Colonic mucosa (tissue), 4 donors: ENCODE measurements at regions not wholly inside any gene's neighbourhood (a gene's known extent, or its start where the extent isn't known, plus 50 kb on each side); places are given as distances from the start of the nearest gene placed in this dataset.

Experiments used
- DNase-seq: peaks from one replicate; pipeline ENCODE4 v3.0.0-alpha.2; 2020
- H3K27ac ChIP-seq: fragments of 200-600 bp; one replicate; pipeline ENCODE4 v1.8.0; 2021
- H3K27me3 ChIP-seq: fragments of 200-600 bp; one replicate; pipeline ENCODE4 v1.8.0; 2021
- H3K36me3 ChIP-seq: fragments of 200-600 bp; one replicate; pipeline ENCODE4 v1.8.0; 2021
- H3K4me1 ChIP-seq: fragments of 200-600 bp; one replicate; pipeline ENCODE4 v1.8.0; 2021; ENCODE audit warnings: mild to moderate bottlenecking
- H3K4me3 ChIP-seq: fragments of 200-600 bp; one replicate; pipeline ENCODE4 v1.8.0; 2021
- H3K9ac ChIP-seq, 2 donors: one replicate each; pipeline ENCODE4 v1.7.0; 2013; ENCODE audit warnings: control low read depth in 2 of 2, low read depth in 2 of 2, low read length in 2 of 2
- H3K9me3 ChIP-seq: fragments of 200-600 bp; one replicate; pipeline ENCODE4 v1.8.0; 2021
- intact Hi-C: fragments of 100-400 bp; cut with DNase I; formaldehyde crosslinking; loops from one replicate; pipeline ENCODE4 v1.14.1; 2022
- TF ChIP-seq, protein P1 (sequence below): fragments of 200-600 bp; IDR thresholded peaks from one replicate; pipeline ENCODE4 v1.8.0; 2022; ENCODE audit warnings: antibody characterized with exemption, mild to moderate bottlenecking
- donor health status: healthy.
- donor health status: DM: no; HTN: no; CAD: no.
- donor health status: DM: no; HTN: no; CAD: no.

DNA sequence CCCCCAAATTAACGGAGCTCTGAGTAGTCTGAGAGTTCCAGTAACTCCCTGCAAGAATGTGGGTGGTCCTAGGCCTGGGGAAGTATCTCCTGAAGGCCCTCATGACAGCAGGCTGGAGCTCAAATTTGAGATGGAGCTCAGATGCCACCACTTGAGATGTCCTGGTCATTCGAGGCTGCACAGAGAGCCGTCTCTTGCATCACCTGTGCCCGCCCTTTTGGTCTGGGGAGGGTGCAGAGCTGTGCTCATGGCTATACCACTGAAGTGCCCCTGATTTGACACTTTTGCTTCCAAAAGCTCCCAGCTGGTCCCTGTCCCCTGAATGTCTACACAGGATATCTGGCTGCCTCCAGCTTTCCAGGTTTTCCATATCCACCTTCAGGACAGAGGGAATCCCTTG lies 214.0 kb upstream of the B3GAT1 start:
- Histone ChIP-seq H3K27ac (no peak overlapping the region), H3K9me3 (no peaks in the 10 kb centered on the region), H3K36me3 (no peaks in the 10 kb centered on the region), H3K9ac (no peak overlapping the region), H3K4me1 (no peaks in the 10 kb centered on the region), H3K4me3 (no peak overlapping the region), H3K27me3 (no peaks in the 10 kb centered on the region)
- intact Hi-C loops = no loop called here
- TF ChIP-seq, protein P1, sequence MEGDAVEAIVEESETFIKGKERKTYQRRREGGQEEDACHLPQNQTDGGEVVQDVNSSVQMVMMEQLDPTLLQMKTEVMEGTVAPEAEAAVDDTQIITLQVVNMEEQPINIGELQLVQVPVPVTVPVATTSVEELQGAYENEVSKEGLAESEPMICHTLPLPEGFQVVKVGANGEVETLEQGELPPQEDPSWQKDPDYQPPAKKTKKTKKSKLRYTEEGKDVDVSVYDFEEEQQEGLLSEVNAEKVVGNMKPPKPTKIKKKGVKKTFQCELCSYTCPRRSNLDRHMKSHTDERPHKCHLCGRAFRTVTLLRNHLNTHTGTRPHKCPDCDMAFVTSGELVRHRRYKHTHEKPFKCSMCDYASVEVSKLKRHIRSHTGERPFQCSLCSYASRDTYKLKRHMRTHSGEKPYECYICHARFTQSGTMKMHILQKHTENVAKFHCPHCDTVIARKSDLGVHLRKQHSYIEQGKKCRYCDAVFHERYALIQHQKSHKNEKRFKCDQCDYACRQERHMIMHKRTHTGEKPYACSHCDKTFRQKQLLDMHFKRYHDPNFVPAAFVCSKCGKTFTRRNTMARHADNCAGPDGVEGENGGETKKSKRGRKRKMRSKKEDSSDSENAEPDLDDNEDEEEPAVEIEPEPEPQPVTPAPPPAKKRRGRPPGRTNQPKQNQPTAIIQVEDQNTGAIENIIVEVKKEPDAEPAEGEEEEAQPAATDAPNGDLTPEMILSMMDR = no peak
- DNase-seq = no peak

DNA sequence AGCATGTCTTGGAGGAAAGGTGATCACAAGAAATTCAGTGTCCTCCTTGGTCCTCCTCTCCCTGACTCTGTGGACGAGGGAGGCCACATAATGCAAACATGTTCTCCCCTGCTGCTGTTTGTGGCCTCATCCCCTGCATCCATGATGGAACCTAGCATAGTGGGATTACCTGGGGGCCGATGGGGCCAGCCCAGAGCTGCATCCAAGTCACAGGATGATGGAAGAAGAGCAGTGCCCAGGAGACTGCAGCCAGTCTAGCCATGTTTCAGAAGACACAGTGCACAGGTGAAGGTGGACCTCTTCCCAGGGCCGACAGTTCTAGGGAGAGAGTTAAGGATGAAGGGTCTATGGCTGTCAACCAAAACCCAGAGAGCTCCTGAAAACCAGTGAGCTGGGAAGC lies 213.6 kb upstream of the B3GAT1 start:
- no peak overlapping the region for H3K27ac ChIP-seq
- TF ChIP-seq, protein P1 = no peak
- H3K9ac ChIP-seq = no peak overlapping the region
- no peaks in the 10 kb centered on the region for H3K4me1 ChIP-seq
- intact Hi-C loops = no loop called here
- DNase-seq = no peak
- H3K27me3 ChIP-seq = no peaks in the 10 kb centered on the region
- no peaks in the 10 kb centered on the region for H3K9me3 ChIP-seq
- H3K36me3 ChIP-seq = no peaks in the 10 kb centered on the region
- no peak overlapping the region for H3K4me3 ChIP-seq

DNA sequence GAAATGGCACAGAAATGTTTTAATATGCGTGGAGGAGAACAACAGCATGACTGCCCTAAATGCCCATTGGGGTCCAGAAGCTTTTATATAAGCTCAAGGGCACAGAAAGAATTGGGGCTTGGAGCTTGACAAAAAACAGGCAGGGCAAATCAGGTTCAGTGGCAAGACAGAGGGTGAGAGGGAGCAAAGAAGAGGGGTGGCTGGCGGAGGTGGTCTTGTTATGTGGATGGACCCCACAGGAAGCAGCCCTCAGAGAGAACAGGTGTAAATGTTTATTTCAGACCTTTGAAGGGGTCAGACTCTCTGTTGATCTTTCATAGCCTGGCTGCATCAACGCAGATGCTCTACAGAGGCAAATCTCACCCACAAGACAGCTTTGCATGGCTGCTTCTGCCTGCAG lies 213.1 kb upstream of the B3GAT1 start:
- Histone ChIP-seq H3K9ac (no peak overlapping the region), H3K4me1 (no peaks in the 10 kb centered on the region), H3K9me3 (no peaks in the 10 kb centered on the region), H3K27me3 (no peaks in the 10 kb centered on the region), H3K36me3 (no peaks in the 10 kb centered on the region), H3K4me3 (no peak overlapping the region), H3K27ac (no peak overlapping the region)
- no peak for DNase-seq
- TF ChIP-seq, protein P1 = no peak
- intact Hi-C loops = no loop called here

DNA sequence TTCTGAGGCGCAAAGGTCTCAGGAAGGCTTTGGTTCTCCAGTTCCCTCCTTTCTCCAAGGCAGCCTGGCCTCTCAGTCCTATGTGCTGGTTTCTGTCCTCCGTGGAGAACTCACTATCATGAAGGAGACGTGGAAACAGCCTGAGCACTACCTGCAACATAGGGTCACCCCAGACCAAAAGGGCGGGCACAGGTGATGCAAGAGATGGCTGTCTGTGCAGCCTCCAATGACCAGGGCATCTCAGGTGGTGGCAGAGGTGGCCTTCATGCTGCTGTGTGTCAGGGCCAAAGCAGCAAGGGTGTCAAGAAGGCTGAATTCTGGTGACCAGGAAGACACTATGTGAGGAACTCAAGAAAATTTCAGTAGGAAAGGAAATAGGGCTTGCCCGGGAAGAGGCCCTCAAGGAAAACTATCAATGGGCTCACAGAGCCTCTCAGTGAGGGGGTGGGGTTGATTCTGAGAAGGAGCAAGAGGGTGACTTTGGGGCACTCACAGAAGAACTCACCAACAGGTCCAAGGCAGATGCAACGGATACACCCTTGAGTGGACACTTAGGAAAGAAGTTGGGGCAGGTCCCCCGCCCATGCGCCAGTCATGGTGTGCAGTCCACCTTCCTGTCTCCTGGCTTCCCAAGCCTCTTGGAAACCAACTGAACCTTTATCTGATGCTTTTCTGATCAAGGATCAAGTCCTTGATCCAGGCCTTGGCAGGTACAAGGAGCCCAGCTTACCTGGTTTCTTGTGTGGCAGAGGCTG lies 212.3 kb upstream of the B3GAT1 start:
- H3K9me3 ChIP-seq = no peaks in the 10 kb centered on the region
- no peak overlapping the region for H3K27ac ChIP-seq
- H3K4me3 ChIP-seq = no peak overlapping the region
- H3K9ac ChIP-seq = no peak overlapping the region
- H3K27me3 ChIP-seq = no peaks in the 10 kb centered on the region
- DNase-seq = no peak
- no peaks in the 10 kb centered on the region for H3K36me3 ChIP-seq
- intact Hi-C loops = no loop called here
- no peaks in the 10 kb centered on the region for H3K4me1 ChIP-seq
- TF ChIP-seq, protein P1 = no peak

DNA sequence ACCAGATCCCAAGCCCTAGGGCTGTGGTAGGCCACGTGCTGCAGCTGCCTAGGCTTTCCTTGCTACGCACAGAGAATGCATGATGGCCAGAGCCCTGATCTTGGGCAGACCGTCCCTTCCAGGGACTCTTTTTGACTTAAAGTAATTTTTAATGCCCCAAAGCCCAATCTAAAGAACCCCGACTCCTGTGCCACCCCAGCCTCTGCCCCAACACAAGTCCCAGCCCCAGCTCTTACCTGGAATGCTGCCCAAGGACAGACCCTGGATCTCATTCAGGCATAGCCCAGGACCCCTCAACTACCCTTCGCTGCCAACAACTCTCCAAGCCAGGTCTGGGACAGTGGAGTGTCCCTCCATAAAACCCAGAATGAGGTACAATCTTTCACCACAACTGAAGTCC lies 211.7 kb upstream of the B3GAT1 start:
- intact Hi-C loops = no loop called here
- no peaks in the 10 kb centered on the region for H3K4me1 ChIP-seq

More for the DNA sequence above, 211.7 kb upstream of the B3GAT1 start:
- no peak overlapping the region for H3K4me3 ChIP-seq
- no peaks in the 10 kb centered on the region for H3K27me3 ChIP-seq
- no peaks in the 10 kb centered on the region for H3K9me3 ChIP-seq
- no peak overlapping the region for H3K9ac ChIP-seq
- no peaks in the 10 kb centered on the region for H3K36me3 ChIP-seq
- DNase-seq = no peak
- TF ChIP-seq, protein P1 = no peak
- H3K27ac ChIP-seq = no peak overlapping the region
